SK-N-SH treated with all-trans-retinoic acid at 6 μM for 48 hours (cell line): ENCODE measurements at regions not wholly inside any gene's neighbourhood (a gene's known extent, or its start where the extent isn't known, plus 50 kb on each side); places are given as distances from the start of the nearest gene placed in this dataset.

ENCODE experiments used
- ATAC-seq: fragments of 200-7000 bp; cut with Tn5 transposase; 3 replicates; pipeline ENCODE4 v1.9.1; 2020; ENCODE audit warnings: mild to moderate bottlenecking, moderate library complexity
- ARNTL ChIP-seq: fragments of 450-650 bp; formaldehyde crosslinking; IDR thresholded peaks from 2 replicates; pipeline ENCODE4 v1.5.0; 2020; ENCODE audit warnings: low read depth, mild to moderate bottlenecking, moderate library complexity, borderline replicate concordance
- CREB5 ChIP-seq: fragments of 250-450 bp; sonication (Bioruptor Pico); IDR thresholded peaks from 2 replicates; pipeline ENCODE4 v1.5.1; 2020; ENCODE audit warnings: low read depth, mild to moderate bottlenecking, moderate library complexity
- ESRRG ChIP-seq: fragments of 250-450 bp; sonication (Bioruptor Pico); IDR thresholded peaks from 2 replicates; pipeline ENCODE4 v1.6.1; 2021; ENCODE audit warnings: mild to moderate bottlenecking
- GLIS3 ChIP-seq: fragments of 250-450 bp; sonication (Bioruptor Pico); IDR thresholded peaks from 2 replicates; pipeline ENCODE4 v1.5.0; 2020; ENCODE audit warnings: mild to moderate bottlenecking, moderate library complexity
- ISL1 ChIP-seq: fragments of 250-450 bp; sonication (Bioruptor Pico); IDR thresholded peaks from 2 replicates; pipeline ENCODE4 v2.1.2; 2022; ENCODE audit warnings: mild to moderate bottlenecking, moderate library complexity
- OSR1 ChIP-seq: fragments of 250-450 bp; sonication (Bioruptor Pico); IDR thresholded peaks from 2 replicates; pipeline ENCODE4 v1.8.0; 2022; ENCODE audit warnings: moderate library complexity, mild to moderate bottlenecking, inconsistent platforms
- POU6F1 ChIP-seq: fragments of 250-450 bp; sonication (Bioruptor Pico); IDR thresholded peaks from 2 replicates; pipeline ENCODE4 v1.8.0; 2021; ENCODE audit warnings: low read depth, mild to moderate bottlenecking, moderate library complexity, borderline replicate concordance
- PPARA ChIP-seq: fragments of 250-450 bp; sonication (Bioruptor Pico); IDR thresholded peaks from 2 replicates; pipeline ENCODE4 v1.5.0; 2020; ENCODE audit warnings: mild to moderate bottlenecking, borderline replicate concordance
- SNAI2 ChIP-seq: fragments of 250-450 bp; sonication (Bioruptor Pico); IDR thresholded peaks from 2 replicates; pipeline ENCODE4 v1.5.0; 2020; ENCODE audit warnings: mild to moderate bottlenecking, moderate library complexity
- TCF4 ChIP-seq: fragments of 250-450 bp; sonication (Bioruptor Pico); IDR thresholded peaks from 2 replicates; pipeline ENCODE4 v1.8.0; 2021; ENCODE audit warnings: mild to moderate bottlenecking, moderate library complexity, borderline replicate concordance
- TOX ChIP-seq: fragments of 250-450 bp; sonication (Bioruptor Pico); IDR thresholded peaks from 2 replicates; pipeline ENCODE4 v1.8.0; 2021; ENCODE audit warnings: mild to moderate bottlenecking, moderate library complexity, borderline replicate concordance
- TSHZ2 ChIP-seq: fragments of 250-450 bp; sonication (Bioruptor Pico); IDR thresholded peaks from 2 replicates; pipeline ENCODE4 v1.5.0; 2020; ENCODE audit warnings: mild to moderate bottlenecking, moderate library complexity
- ZFP3 ChIP-seq: fragments of 250-450 bp; sonication (Bioruptor Pico); IDR thresholded peaks from 2 replicates; pipeline ENCODE4 v1.5.0; 2020; ENCODE audit warnings: mild to moderate bottlenecking, moderate library complexity
- ZNF565 ChIP-seq: fragments of 450-650 bp; formaldehyde crosslinking; conservative IDR thresholded peaks from 2 replicates; pipeline ENCODE4 v1.5.0; 2020; ENCODE audit warnings: low read depth, mild to moderate bottlenecking, moderate library complexity
- ZNF70 ChIP-seq: fragments of 450-650 bp; formaldehyde crosslinking; IDR thresholded peaks from 2 replicates; pipeline ENCODE4 v1.5.0; 2020; ENCODE audit warnings: mild to moderate bottlenecking, moderate library complexity
- ZNF8 ChIP-seq: fragments of 450-650 bp; formaldehyde crosslinking; IDR thresholded peaks from 2 replicates; pipeline ENCODE4 v1.5.0; 2020; ENCODE audit warnings: mild to moderate bottlenecking, moderate library complexity
- TF ChIP-seq, protein P1 (sequence below): fragments of 250-450 bp; sonication (Bioruptor Pico); IDR thresholded peaks from 2 replicates; pipeline ENCODE4 v1.8.0; 2020; ENCODE audit warnings: mild to moderate bottlenecking, moderate library complexity, borderline replicate concordance
- TF ChIP-seq, protein P2 (sequence below): fragments of 250-450 bp; sonication (Bioruptor Pico); IDR thresholded peaks from 2 replicates; pipeline ENCODE4 v1.5.1; 2021; ENCODE audit warnings: mild to moderate bottlenecking, moderate library complexity

GRCh38 chr4:119982756-119983155, 83.9 kb downstream of the MAD2L1 start:
- TF ChIP-seq ISL1 (CRISPR knock-in tag) (peak; percentile 49; the same call in 1 of the 2 replicates), ZFP3 (CRISPR knock-in tag) (no peak)
- no peak for ATAC-seq

DNA sequence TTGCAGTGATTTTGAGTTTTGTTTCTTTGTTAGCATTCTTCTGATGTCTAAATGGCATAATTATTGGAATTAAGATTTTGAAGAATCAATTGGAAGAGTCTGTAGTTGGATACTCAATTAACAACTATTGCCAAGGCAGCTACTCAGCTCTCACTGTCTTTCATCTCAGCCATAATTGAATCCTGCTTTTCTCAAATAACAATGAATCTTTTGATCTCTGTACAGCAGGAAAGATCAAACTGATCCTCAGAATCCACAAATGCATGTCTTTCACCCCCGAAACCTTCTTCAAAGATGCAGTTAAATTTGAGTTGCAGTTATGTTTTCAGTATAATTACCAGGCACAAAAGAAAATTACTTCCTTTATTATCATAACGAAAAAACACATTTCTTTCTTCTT, 86.2 kb downstream of the MAD2L1 start:
- TF ChIP-seq ZNF70 (CRISPR knock-in tag) (no peak), PPARA (CRISPR knock-in tag) (no peak), TOX (CRISPR knock-in tag) (no peak), ISL1 (CRISPR knock-in tag) (no peak), ARNTL (CRISPR knock-in tag) (no peak), TCF4 (CRISPR knock-in tag) (no peak), ZFP3 (CRISPR knock-in tag) (no peak), POU6F1 (CRISPR knock-in tag) (no peak), ZNF8 (CRISPR knock-in tag) (no peak), SNAI2 (CRISPR knock-in tag) (no peak), ESRRG (CRISPR knock-in tag) (no peak), ZNF565 (CRISPR knock-in tag) (no peak), CREB5 (CRISPR knock-in tag) (no peak), GLIS3 (CRISPR knock-in tag) (no peak), TSHZ2 (CRISPR knock-in tag) (no peak), OSR1 (no peak)
- TF ChIP-seq, protein P1, sequence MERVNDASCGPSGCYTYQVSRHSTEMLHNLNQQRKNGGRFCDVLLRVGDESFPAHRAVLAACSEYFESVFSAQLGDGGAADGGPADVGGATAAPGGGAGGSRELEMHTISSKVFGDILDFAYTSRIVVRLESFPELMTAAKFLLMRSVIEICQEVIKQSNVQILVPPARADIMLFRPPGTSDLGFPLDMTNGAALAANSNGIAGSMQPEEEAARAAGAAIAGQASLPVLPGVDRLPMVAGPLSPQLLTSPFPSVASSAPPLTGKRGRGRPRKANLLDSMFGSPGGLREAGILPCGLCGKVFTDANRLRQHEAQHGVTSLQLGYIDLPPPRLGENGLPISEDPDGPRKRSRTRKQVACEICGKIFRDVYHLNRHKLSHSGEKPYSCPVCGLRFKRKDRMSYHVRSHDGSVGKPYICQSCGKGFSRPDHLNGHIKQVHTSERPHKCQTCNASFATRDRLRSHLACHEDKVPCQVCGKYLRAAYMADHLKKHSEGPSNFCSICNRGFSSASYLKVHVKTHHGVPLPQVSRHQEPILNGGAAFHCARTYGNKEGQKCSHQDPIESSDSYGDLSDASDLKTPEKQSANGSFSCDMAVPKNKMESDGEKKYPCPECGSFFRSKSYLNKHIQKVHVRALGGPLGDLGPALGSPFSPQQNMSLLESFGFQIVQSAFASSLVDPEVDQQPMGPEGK (CRISPR knock-in tag) = no peak
- TF ChIP-seq, protein P2, sequence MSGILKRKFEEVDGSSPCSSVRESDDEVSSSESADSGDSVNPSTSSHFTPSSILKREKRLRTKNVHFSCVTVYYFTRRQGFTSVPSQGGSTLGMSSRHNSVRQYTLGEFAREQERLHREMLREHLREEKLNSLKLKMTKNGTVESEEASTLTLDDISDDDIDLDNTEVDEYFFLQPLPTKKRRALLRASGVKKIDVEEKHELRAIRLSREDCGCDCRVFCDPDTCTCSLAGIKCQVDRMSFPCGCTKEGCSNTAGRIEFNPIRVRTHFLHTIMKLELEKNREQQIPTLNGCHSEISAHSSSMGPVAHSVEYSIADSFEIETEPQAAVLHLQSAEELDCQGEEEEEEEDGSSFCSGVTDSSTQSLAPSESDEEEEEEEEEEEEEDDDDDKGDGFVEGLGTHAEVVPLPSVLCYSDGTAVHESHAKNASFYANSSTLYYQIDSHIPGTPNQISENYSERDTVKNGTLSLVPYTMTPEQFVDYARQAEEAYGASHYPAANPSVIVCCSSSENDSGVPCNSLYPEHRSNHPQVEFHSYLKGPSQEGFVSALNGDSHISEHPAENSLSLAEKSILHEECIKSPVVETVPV (CRISPR knock-in tag) = no peak
- no peak for ATAC-seq

GRCh38 chr4:119977076-119977940, 89.3 kb downstream of the MAD2L1 start:
- no peak for ATAC-seq
- TF ChIP-seq TSHZ2 (CRISPR knock-in tag) (no peak), ZFP3 (CRISPR knock-in tag) (no peak), ZNF565 (CRISPR knock-in tag) (no peak), TOX (CRISPR knock-in tag) (no peak), ESRRG (CRISPR knock-in tag) (no peak)
